K562 (cell line): ENCODE measurements at regions not wholly inside any gene's neighbourhood (a gene's known extent, or its start where the extent isn't known, plus 50 kb on each side); places are given as distances from the start of the nearest gene placed in this dataset.

Experiments
- ATAC-seq: fragments of 200-7000 bp; cut with Tn5 transposase; 3 replicates; pipeline ENCODE4 v1.9.1; 2020; ENCODE audit warnings: moderate library complexity
- BruUV-seq: library from RNA; stranded (reverse); fragments of 400-500 nt; replicated peaks from 2 replicates; lab custom pipeline; 2021; lab: Mats Ljungman, UMichigan
- CTCF ChIA-PET: fragments of 300-600 bp; formaldehyde crosslinking; extraction: SDS; loops from one replicate; lab custom pipeline; 2021; ENCODE audit warnings: low intra/inter-chr PET ratio; lab: Yijun Ruan, JAX
- POLR2A ChIA-PET: fragments of 300-600, 350-650 bp; sonication (Branson Sonifier 250); formaldehyde crosslinking; extraction: SDS; loops from one replicate; lab custom pipeline; 2021; ENCODE audit warnings: antibody characterized with exemption, inconsistent platforms; lab: Yijun Ruan, JAX
- DNase-seq, 4 experiments: peaks; one replicate each; pipeline versions ENCODE4 v3.0.0 to v3.0.0-alpha.2; 2011 to 2018; ENCODE audit warnings: low spot score in 3 of 4, mixed read lengths in 3 of 4; ENCODE audit errors: extremely low read depth in 1 of 4
- FAIRE-seq: peaks from 2 replicates; lab custom pipeline; 2011; peaks lifted over from hg19 to GRCh38; lab: Jason Lieb, UNC
- H2AFZ ChIP-seq: 2 replicates; pipeline ENCODE4 v1.6.0; 2011; ENCODE audit warnings: low read depth, low read length, control low read depth, inconsistent platforms
- H3K27ac ChIP-seq: fragments of 200-600 bp; 3 replicates; pipeline ENCODE4 v1.8.0; 2011; ENCODE audit warnings: low read depth, mild to moderate bottlenecking, control low read depth, inconsistent platforms, low read length, moderate library complexity, mixed read lengths; ENCODE audit errors: extremely low read depth
- H3K27me3 ChIP-seq, 2 experiments: fragments of 300-600 bp in 1 of 2; 2 replicates in 1 of 2; 3 replicates in 1 of 2; pipeline versions ENCODE4 v1.6.0 to v1.8.0; 2011; ENCODE audit warnings: inconsistent platforms in 2 of 2, low read length in 2 of 2, mild to moderate bottlenecking in 1 of 2, mixed read lengths in 1 of 2, moderate library complexity in 1 of 2; ENCODE audit not compliant: control insufficient read depth in 2 of 2, insufficient read depth in 2 of 2
- H3K36me3 ChIP-seq: fragments of 300-600 bp; 3 replicates; pipeline ENCODE4 v1.8.0; 2011; ENCODE audit warnings: mild to moderate bottlenecking, low read length, inconsistent platforms; ENCODE audit not compliant: control insufficient read depth, insufficient read depth
- H3K4me1 ChIP-seq, 2 experiments: fragments of 200-600 bp in 1 of 2; replicated peaks in 1 of 2; 2 replicates in 1 of 2; 3 replicates in 1 of 2; pipeline versions ENCODE4 v1.5.1 to v1.8.0; 2011; ENCODE audit warnings: inconsistent platforms in 2 of 2, low read length in 2 of 2, mild to moderate bottlenecking in 1 of 2, mixed read lengths in 1 of 2, moderate library complexity in 1 of 2; ENCODE audit not compliant: control insufficient read depth in 2 of 2, insufficient read depth in 2 of 2
- H3K4me2 ChIP-seq: 2 replicates; pipeline ENCODE4 v1.6.1; 2011; ENCODE audit warnings: low read length, control low read depth, inconsistent platforms, mixed read lengths; ENCODE audit not compliant: insufficient read depth
- H3K4me3 ChIP-seq: fragments of 200-600 bp; sonication (generic), shearing (Covaris generic); 2 replicates; pipeline ENCODE4 v1.5.1; 2016; ENCODE audit warnings: control low read depth, inconsistent platforms
- H3K79me2 ChIP-seq: fragments of 200-600 bp; 3 replicates; pipeline ENCODE4 v1.8.0; 2011; ENCODE audit warnings: low read length, inconsistent platforms; ENCODE audit not compliant: control insufficient read depth, insufficient read depth
- H3K9ac ChIP-seq, 2 experiments: 2 replicates each; pipeline versions ENCODE4 v1.6.0 to v1.6.1; 2011; ENCODE audit warnings: low read depth in 2 of 2, low read length in 2 of 2, control low read depth in 1 of 2, inconsistent platforms in 1 of 2, mild to moderate bottlenecking in 1 of 2, mixed read lengths in 1 of 2; ENCODE audit not compliant: insufficient read depth in 1 of 2
- H3K9me1 ChIP-seq: one replicate; pipeline ENCODE4 v1.6.0; 2011; ENCODE audit warnings: inconsistent platforms, mild to moderate bottlenecking, low read length, moderate library complexity; ENCODE audit not compliant: control insufficient read depth, insufficient read depth
- H3K9me3 ChIP-seq: replicated peaks from 2 replicates; pipeline ENCODE4 v1.5.1; 2011; ENCODE audit warnings: low read depth, low read length, inconsistent platforms; ENCODE audit not compliant: control insufficient read depth, insufficient read depth
- H4K20me1 ChIP-seq: replicated peaks from 2 replicates; pipeline ENCODE4 v1.6.1; 2011; ENCODE audit warnings: low read length, inconsistent platforms, mixed read lengths; ENCODE audit not compliant: control insufficient read depth, insufficient read depth
- CHD1 ChIP-seq: fragments of 200-600 bp; sonication (generic); IDR thresholded peaks from one replicate; pipeline ENCODE4 v1.6.1; 2012; ENCODE audit warnings: mild to moderate bottlenecking, moderate library complexity, low read length, inconsistent platforms
- CREM ChIP-seq: IDR thresholded peaks from 2 replicates; pipeline ENCODE4 v1.6.1; 2014; ENCODE audit warnings: antibody characterized with exemption, low read depth
- EHMT2 ChIP-seq: fragments of 450-650 bp; IDR thresholded peaks from 2 replicates; pipeline ENCODE4 v1.6.1; 2018; ENCODE audit warnings: antibody characterized with exemption
- NR2C1 ChIP-seq, 2 experiments: fragments of 450-650 bp; IDR thresholded peaks; 2 replicates each; pipeline ENCODE4 v1.6.1; 2017; ENCODE audit warnings: mild to moderate bottlenecking in 2 of 2, antibody characterized with exemption in 1 of 2, inconsistent platforms in 1 of 2, missing compliant biosample characterization in 1 of 2, missing genetic modification characterization in 1 of 2
- NR2C2 ChIP-seq, 2 experiments: fragments of 200-800 bp in 1 of 2; sonication (Bioruptor generic) in 1 of 2; sonication (generic) in 1 of 2; formaldehyde crosslinking in 1 of 2; IDR thresholded peaks; 2 replicates each; pipeline versions ENCODE4 v1.6.1 to v1.8.0; 2016 to 2022; ENCODE audit warnings: mild to moderate bottlenecking in 1 of 2, missing compliant biosample characterization in 1 of 2, missing genetic modification characterization in 1 of 2, missing genetic modification reagents in 1 of 2
- PHB ChIP-seq: fragments of 250-450 bp; sonication (Bioruptor Pico); IDR thresholded peaks from 2 replicates; pipeline ENCODE4 v1.5.0; 2021
- ZNF354B ChIP-seq: fragments of 250-450 bp; sonication (Bioruptor Pico); IDR thresholded peaks from 2 replicates; pipeline ENCODE4 v1.4.0; 2020
- ZZZ3 ChIP-seq: fragments of 450-650 bp; IDR thresholded peaks from 2 replicates; pipeline ENCODE4 v1.6.1; 2016; ENCODE audit warnings: antibody characterized with exemption, mild to moderate bottlenecking, moderate library complexity
- WGBS: fragments of 100-300 bp; shearing (Covaris generic); methylation state at CpG from one replicate; pipeline ENCODE4 v1.1.6; 2016; ENCODE audit warnings: low coverage, mixed read lengths; ENCODE audit not compliant: insufficient coverage; ENCODE audit errors: missing lambda C conversion rate; 5-methylcytosine and 5-hydroxymethylcytosine counted together
- in situ Hi-C: fragments of 300-500 bp; cut with MboI; formaldehyde crosslinking; loops from 4 replicates; pipeline ENCODE4 v1.15.0; 2018; ENCODE audit warnings: inconsistent platforms, mixed read lengths
- intact Hi-C: fragments of 100-400 bp; cut with micrococcal nuclease; formaldehyde crosslinking; loops from 2 replicates; pipeline ENCODE4 v1.14.2; 2022
- TF ChIP-seq, protein P1 (sequence below): fragments of 250-450 bp; sonication (Bioruptor Pico); IDR thresholded peaks from 2 replicates; pipeline ENCODE4 v1.5.0; 2022; ENCODE audit warnings: mild to moderate bottlenecking
- TF ChIP-seq, protein P2 (sequence below): sonication (generic); formaldehyde crosslinking; IDR thresholded peaks from 2 replicates; pipeline ENCODE4 v1.8.0; 2023; ENCODE audit warnings: missing genetic modification reagents, mild to moderate bottlenecking, borderline replicate concordance

DNA sequence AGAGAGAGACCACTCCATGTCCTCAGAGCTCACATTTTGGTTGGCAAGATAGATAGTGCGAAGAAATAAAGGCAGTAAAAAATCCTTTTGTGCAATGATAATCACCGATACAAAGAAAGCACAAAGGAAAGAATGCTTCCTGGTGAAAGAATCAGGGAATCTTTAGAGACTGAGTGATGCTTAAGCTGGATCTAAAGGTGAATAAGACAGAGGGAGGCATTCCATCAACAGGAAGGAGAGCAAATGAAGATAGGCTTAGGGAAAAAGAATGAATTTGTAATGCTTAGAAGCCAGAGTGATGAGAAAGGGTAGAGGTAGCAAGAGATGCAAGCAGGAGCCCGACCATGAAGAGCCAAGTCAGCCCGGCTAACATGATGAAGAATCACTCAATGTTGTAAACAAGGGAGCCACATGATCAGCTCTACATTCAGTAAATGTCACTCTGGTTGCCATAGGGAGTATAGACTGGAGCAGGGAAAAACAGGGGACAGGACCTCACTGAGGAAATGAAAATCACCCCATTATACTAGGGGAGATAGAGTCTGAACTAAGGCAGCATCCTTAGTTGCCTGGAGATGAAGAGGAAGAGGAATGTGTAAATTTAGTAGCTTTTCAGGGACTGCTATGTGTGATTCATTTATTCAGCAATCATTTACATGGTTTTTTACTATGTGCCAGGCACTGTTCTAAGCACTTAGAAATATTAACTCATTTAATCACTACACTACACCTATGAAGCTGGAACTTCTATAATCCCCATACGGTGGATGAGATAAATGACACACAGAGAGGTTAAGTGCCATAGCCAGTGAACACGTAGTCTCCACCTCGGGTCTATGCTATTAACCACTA is 402.6 kb upstream of the NFIA start:
- Histone ChIP-seq H3K4me3 (no peak overlapping the region), H3K9me3 (no peaks in the 10 kb centered on the region), H2AFZ (no peak overlapping the region), H4K20me1 (no peaks in the 10 kb centered on the region), H3K4me1 (no peaks in the 10 kb centered on the region), H3K4me2 (no peak overlapping the region), H3K27me3 (no peaks in the 10 kb centered on the region), H3K9ac (no peak overlapping the region), H3K27ac (no peak overlapping the region), H3K36me3 (no peaks in the 10 kb centered on the region), H3K9me1 (no peaks in the 10 kb centered on the region), H3K79me2 (no peaks in the 10 kb centered on the region)
- no peak for FAIRE-seq
- ATAC-seq: no peak
- in situ Hi-C loops: no loop called here
- CTCF ChIA-PET: interaction anchor here (0.6 kb wide), 1 partner anchor 1905 kb away, joined by 3 read pairs; no protein-coding TSS in a partner anchor
- no peak for DNase-seq
- POLR2A ChIA-PET: interaction anchor here (1.4 kb wide), 1 partner anchor 26 kb away, joined by 6 read pairs; no protein-coding TSS in a partner anchor
- 0% methylated on average over 7 of the region's 7 CpGs for WGBS
- no TSS peak for BruUV-seq
- intact Hi-C loops: no loop called here
- no peak for TF ChIP-seq PHB (CRISPR knock-in tag)
- TF ChIP-seq, protein P1, sequence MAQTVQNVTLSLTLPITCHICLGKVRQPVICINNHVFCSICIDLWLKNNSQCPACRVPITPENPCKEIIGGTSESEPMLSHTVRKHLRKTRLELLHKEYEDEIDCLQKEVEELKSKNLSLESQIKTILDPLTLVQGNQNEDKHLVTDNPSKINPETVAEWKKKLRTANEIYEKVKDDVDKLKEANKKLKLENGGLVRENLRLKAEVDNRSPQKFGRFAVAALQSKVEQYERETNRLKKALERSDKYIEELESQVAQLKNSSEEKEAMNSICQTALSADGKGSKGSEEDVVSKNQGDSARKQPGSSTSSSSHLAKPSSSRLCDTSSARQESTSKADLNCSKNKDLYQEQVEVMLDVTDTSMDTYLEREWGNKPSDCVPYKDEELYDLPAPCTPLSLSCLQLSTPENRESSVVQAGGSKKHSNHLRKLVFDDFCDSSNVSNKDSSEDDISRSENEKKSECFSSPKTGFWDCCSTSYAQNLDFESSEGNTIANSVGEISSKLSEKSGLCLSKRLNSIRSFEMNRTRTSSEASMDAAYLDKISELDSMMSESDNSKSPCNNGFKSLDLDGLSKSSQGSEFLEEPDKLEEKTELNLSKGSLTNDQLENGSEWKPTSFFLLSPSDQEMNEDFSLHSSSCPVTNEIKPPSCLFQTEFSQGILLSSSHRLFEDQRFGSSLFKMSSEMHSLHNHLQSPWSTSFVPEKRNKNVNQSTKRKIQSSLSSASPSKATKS (CRISPR knock-in tag): no peak
- no peak for TF ChIP-seq NR2C2 (CRISPR knock-in tag; IDR thresholded peaks at IDR 0.05)
- no peak for TF ChIP-seq NR2C2 (tag; IDR thresholded peaks at IDR 0.05)
- no peak for TF ChIP-seq CREM
- no peak for TF ChIP-seq EHMT2
- no peak for TF ChIP-seq NR2C1 (IDR thresholded peaks at IDR 0.05)
- TF ChIP-seq NR2C1 (tag; IDR thresholded peaks at IDR 0.05): no peak
- no peak for TF ChIP-seq CHD1
- TF ChIP-seq, protein P2, sequence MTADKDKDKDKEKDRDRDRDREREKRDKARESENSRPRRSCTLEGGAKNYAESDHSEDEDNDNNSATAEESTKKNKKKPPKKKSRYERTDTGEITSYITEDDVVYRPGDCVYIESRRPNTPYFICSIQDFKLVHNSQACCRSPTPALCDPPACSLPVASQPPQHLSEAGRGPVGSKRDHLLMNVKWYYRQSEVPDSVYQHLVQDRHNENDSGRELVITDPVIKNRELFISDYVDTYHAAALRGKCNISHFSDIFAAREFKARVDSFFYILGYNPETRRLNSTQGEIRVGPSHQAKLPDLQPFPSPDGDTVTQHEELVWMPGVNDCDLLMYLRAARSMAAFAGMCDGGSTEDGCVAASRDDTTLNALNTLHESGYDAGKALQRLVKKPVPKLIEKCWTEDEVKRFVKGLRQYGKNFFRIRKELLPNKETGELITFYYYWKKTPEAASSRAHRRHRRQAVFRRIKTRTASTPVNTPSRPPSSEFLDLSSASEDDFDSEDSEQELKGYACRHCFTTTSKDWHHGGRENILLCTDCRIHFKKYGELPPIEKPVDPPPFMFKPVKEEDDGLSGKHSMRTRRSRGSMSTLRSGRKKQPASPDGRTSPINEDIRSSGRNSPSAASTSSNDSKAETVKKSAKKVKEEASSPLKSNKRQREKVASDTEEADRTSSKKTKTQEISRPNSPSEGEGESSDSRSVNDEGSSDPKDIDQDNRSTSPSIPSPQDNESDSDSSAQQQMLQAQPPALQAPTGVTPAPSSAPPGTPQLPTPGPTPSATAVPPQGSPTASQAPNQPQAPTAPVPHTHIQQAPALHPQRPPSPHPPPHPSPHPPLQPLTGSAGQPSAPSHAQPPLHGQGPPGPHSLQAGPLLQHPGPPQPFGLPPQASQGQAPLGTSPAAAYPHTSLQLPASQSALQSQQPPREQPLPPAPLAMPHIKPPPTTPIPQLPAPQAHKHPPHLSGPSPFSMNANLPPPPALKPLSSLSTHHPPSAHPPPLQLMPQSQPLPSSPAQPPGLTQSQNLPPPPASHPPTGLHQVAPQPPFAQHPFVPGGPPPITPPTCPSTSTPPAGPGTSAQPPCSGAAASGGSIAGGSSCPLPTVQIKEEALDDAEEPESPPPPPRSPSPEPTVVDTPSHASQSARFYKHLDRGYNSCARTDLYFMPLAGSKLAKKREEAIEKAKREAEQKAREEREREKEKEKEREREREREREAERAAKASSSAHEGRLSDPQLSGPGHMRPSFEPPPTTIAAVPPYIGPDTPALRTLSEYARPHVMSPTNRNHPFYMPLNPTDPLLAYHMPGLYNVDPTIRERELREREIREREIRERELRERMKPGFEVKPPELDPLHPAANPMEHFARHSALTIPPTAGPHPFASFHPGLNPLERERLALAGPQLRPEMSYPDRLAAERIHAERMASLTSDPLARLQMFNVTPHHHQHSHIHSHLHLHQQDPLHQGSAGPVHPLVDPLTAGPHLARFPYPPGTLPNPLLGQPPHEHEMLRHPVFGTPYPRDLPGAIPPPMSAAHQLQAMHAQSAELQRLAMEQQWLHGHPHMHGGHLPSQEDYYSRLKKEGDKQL (CRISPR knock-in tag): no peak
- TF ChIP-seq ZNF354B (CRISPR knock-in tag): no peak
- TF ChIP-seq ZZZ3: no peak
